GM18861 (cell line): ENCODE measurements at regions not wholly inside any gene's neighbourhood (a gene's known extent, or its start where the extent isn't known, plus 50 kb on each side); places are given as distances from the start of the nearest gene placed in this dataset.

Experiments used
- ATAC-seq: cut with Tn5 transposase; IDR thresholded peaks from one replicate; pipeline ENCODE4 v1.9.1; 2021; ENCODE audit not compliant: unreplicated experiment

- no peak for ATAC-seq
Measured at GRCh38 chr2:121120411-121120810, 164.6 kb downstream of the TFCP2L1 start.

GRCh38 chr2:121120991-121121390, 164.0 kb downstream of the TFCP2L1 start:
- no peak for ATAC-seq

DNA sequence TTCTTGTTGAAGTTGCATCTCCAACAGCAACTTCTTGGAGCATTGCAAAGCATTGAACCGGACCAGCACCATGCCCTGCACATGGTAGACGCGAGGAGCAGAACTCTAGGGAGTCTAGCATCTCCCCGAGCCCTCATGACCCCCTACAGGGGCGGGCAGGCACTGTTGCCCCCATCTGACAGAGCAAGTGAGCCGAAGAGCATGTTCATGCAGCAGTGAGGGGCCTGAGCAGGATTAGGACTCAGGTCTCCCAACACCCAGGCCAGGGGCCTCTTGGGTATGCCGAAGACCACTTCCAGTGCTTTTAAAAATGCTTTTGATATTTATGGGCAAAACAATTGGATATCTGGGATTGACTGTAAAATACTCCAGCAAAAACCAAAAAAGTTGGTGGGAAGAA, 163.3 kb downstream of the TFCP2L1 start:
- ATAC-seq, result no peak

DNA sequence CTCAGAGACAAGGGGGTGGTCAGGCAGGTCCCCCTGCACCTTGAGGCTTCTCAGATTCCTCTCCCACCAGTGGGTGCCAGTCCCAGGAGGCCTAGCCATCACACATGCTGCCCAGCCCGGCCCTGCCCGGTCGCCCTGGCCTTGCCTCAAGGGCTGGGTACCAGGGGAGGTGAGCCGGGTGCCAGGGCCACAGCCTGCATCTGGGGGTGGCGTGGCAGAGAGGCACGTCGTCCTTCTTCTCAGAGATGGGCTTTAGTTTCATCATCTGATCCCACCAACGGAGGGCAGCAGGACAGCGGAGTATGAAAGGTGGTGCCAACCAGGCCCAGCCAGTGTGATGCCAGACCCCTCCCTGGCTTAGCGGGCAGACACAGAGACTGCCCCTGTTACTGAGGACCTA, 161.7 kb downstream of the TFCP2L1 start:
- no peak for ATAC-seq

- ATAC-seq, result no peak
Measured at GRCh38 chr2:121124330-121124729, 160.7 kb downstream of the TFCP2L1 start.

DNA sequence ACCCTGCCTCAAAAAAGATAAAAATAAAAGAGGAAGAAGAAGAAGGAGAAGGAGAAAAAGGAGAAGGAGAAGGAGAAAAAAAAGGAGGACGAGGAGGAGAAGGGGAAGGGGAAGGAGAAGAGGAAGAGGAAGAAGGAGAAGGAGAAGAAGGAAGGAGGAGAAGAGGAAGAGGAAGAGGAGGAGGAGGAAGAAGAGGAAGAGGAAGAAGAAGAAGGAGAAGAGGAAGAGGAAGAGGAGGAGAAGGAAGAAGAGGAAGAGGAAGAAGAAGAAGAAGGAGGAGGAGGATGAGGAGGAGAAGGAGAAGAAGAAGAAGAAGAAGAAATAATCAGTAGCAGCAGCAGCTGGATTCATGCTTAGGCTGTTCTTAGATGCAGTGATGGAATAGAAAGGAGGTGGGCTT, 159.7 kb downstream of the TFCP2L1 start:
- ATAC-seq, result no peak

GRCh38 chr2:121128741-121129659, 156.0 kb downstream of the TFCP2L1 start:
- ATAC-seq, result peak; percentile 75

- no peak for ATAC-seq
Measured at GRCh38 chr2:121129692-121130091, 155.3 kb downstream of the TFCP2L1 start.

- no peak for ATAC-seq
Measured at GRCh38 chr2:121130301-121130850, 154.6 kb downstream of the TFCP2L1 start.

DNA sequence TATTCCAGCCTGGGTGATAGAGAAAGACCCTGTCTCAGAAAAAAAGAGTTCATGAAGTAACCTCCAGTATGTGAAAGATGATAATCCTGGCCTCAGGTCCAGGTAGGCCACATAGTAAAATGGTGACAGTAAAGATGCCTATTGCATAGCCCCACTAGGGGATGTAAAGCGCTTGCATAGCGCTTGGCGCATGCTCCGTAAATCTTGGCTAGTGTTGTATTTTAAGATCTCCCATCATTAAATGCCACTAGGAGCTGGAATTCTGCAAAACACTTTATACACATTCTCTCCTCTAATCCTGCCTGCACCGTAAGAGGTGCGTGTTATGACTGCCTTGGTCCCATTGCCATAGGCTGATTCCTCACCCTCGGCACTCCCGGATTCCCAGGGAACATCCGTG, 153.6 kb downstream of the TFCP2L1 start:
- no peak for ATAC-seq

- no peak for ATAC-seq
Measured at GRCh38 chr2:121132054-121132761, 152.8 kb downstream of the TFCP2L1 start.

- ATAC-seq, result no peak
Measured at GRCh38 chr2:121132762-121133107, 152.3 kb downstream of the TFCP2L1 start.

GRCh38 chr2:121133551-121134319, 151.3 kb downstream of the TFCP2L1 start:
- no peak for ATAC-seq

- no peak for ATAC-seq
Measured at GRCh38 chr2:121134728-121135127, 150.3 kb downstream of the TFCP2L1 start.

DNA sequence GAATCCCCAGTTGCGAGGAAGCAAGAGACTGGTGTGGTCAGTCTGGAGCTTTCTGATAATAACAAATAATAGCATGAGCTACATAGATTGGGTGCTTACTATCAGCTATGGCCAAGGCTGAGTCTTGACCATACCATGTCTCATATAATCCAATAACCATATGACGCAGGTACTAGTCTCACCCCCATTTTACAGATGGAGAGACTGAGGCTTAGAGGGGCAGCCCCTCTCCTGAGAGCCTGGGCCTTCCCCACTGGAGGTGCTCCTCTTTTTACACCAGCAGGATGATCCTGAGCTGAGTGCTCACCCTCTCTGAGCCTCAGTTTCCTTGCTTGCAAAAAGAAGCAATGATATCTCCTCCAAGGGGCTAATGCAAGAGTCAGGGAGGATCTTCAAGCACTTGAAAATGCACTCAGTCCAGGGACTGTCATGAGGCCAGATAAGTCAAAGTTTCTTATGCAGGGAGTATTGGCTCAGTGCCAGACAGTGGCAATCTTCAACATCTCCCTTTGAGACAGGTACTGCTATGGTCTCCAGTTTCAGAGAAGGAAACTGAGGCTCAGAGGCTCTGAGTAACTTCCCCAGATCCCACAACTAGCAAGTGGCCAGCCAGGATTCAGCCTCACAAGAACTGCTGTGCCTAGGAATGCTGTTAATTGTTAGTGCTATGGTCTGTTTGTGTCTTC, 149.7 kb downstream of the TFCP2L1 start:
- ATAC-seq, result no peak

GRCh38 chr2:121136323-121136722, 148.7 kb downstream of the TFCP2L1 start:
- no peak for ATAC-seq

GRCh38 chr2:121137571-121137970, 147.4 kb downstream of the TFCP2L1 start:
- no peak for ATAC-seq

- ATAC-seq, result no peak
Measured at GRCh38 chr2:121140734-121141133, 144.3 kb downstream of the TFCP2L1 start.

GRCh38 chr2:121142452-121142851, 142.6 kb downstream of the TFCP2L1 start:
- no peak for ATAC-seq

DNA sequence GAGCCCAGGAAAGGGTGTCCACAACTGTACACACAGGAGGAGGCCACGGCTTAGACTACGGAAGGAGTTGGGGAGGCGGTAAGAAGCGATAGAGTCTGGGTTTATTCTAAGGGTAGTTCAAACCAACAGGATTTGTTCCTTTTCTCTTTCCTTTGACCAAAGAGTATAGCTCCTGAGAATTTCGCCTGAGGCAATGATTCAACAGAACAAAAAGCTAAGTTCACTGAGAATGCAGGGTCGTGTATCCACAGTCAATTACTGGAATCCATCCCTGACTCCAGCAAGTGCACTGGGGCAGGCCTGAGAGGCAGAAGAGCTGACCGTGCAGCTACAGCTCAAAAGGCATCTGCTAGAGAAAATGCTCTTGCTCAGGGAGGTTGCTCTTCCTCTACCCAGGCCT, 140.9 kb downstream of the TFCP2L1 start:
- ATAC-seq, result no peak

- ATAC-seq, result no peak
Measured at GRCh38 chr2:121146630-121147029, 138.4 kb downstream of the TFCP2L1 start.
